ENCODE measurements at regions not wholly inside any gene's neighbourhood (a gene's known extent, or its start where the extent isn't known, plus 50 kb on each side); places are given as distances from the start of the nearest gene placed in this dataset.

- no peak for TF ChIP-seq CTCF (IDR thresholded peaks at IDR 0.05)
- no peak overlapping the region for H3K27ac ChIP-seq
- H3K9me3 ChIP-seq: no peaks in the 10 kb centered on the region
- no peaks in the 10 kb centered on the region for H3K4me1 ChIP-seq
- DNase-seq: no peak
- intact Hi-C loops (cut with DNase I; ENCODE audit: low total_unique reads): no loop called here
- no peak overlapping the region for H3K4me3 ChIP-seq
- H3K36me3 ChIP-seq: no peaks in the 10 kb centered on the region
- H3K27me3 ChIP-seq: no peaks in the 10 kb centered on the region
Observed at GRCh38 chr1:232876506-232877364, 71.5 kb downstream of the MAP10 start.

GRCh38 chr1:232877365-232878028 lies 72.3 kb downstream of the MAP10 start:
- Histone ChIP-seq H3K27ac (no peak overlapping the region), H3K4me1 (no peaks in the 10 kb centered on the region), H3K27me3 (no peaks in the 10 kb centered on the region), H3K36me3 (no peaks in the 10 kb centered on the region), H3K4me3 (no peak overlapping the region), H3K9me3 (no peaks in the 10 kb centered on the region)
- TF ChIP-seq CTCF (IDR thresholded peaks at IDR 0.05): no peak
- no peak for DNase-seq
- intact Hi-C loops (cut with DNase I; ENCODE audit: low total_unique reads): no loop called here

GRCh38 chr1:232878086-232878485 lies 72.3 kb upstream of the NTPCR start:
- no peak for TF ChIP-seq CTCF (IDR thresholded peaks at IDR 0.05)
- Histone ChIP-seq H3K27ac (no peak overlapping the region), H3K4me1 (no peaks in the 10 kb centered on the region), H3K4me3 (no peak overlapping the region), H3K27me3 (no peaks in the 10 kb centered on the region), H3K36me3 (no peaks in the 10 kb centered on the region), H3K9me3 (no peaks in the 10 kb centered on the region)
- no peak for DNase-seq
- intact Hi-C loops (cut with DNase I; ENCODE audit: low total_unique reads): no loop called here

- H3K4me3 ChIP-seq: no peak overlapping the region
- DNase-seq: no peak
- intact Hi-C loops (cut with DNase I; ENCODE audit: low total_unique reads): no loop called here
Observed at GRCh38 chr1:232880354-232880753, 70.1 kb upstream of the NTPCR start.

GRCh38 chr1:232883992-232884661 lies 66.3 kb upstream of the NTPCR start:
- Histone ChIP-seq H3K27me3 (peaks cover 0 to 7% of the 10 kb centered on the region in 2 donors), H3K36me3 (no peaks in the 10 kb centered on the region), H3K4me3 (no peak overlapping the region), H3K9me3 (no peaks in the 10 kb centered on the region), H3K27ac (no peak overlapping the region), H3K4me1 (no peaks in the 10 kb centered on the region)
- no peak for TF ChIP-seq CTCF (IDR thresholded peaks at IDR 0.05)
- intact Hi-C loops (cut with DNase I; ENCODE audit: low total_unique reads): no loop called here
- DNase-seq: no peak

More at GRCh38 chr1:232880354-232880753, 70.1 kb upstream of the NTPCR start:
- Histone ChIP-seq H3K4me1 (no peaks in the 10 kb centered on the region), H3K27me3 (peaks cover 0 to 7% of the 10 kb centered on the region in 2 donors), H3K36me3 (no peaks in the 10 kb centered on the region), H3K9me3 (no peaks in the 10 kb centered on the region), H3K27ac (no peak overlapping the region)
- TF ChIP-seq CTCF (IDR thresholded peaks at IDR 0.05): no peak
